Inflammatory macrophage (primary cell): ENCODE measurements at regions not wholly inside any gene's neighbourhood (a gene's known extent, or its start where the extent isn't known, plus 50 kb on each side); places are given as distances from the start of the nearest gene placed in this dataset.

ENCODE experiments used
- DNase-seq, 2 donors: peaks; one replicate each; pipeline ENCODE4 v3.0.0-alpha.2; 2020 to 2022

DNA sequence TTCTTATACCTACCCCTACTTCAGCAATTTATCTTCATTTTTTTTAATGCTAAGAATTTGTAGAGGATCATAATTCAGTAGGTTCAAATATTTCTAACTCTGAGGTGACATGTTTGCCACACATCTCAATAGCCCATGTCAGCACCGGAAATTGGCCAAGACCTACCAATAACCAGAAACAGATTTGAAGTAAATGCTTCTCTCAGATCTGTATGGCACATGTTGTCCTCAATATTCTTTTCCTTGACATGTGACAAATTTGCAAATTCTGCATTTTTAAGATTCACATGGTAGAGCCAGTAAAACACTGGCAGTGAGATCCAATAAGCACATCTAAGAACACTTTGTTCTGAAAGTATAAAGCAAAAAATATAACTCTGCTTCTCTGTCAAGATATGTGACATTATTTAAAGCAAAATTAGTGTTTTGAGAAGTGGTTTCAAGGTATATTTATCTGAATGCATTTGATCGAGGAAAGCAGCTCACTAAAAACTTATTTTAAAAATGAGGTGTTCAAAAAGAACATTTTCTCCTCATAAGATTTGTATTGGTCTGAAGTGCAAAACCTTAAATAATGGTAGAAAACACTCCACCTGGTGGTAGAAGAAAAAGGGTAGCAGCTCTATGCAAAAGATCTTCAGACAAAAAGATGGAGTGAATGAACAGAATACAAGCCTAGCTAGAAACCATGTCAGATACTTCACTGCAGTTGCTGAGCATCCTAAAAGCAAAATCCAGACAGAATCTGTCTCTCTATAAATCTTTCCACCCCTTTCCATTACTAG lies 513.8 kb upstream of the FAM241A start:
- no peak for DNase-seq

DNA sequence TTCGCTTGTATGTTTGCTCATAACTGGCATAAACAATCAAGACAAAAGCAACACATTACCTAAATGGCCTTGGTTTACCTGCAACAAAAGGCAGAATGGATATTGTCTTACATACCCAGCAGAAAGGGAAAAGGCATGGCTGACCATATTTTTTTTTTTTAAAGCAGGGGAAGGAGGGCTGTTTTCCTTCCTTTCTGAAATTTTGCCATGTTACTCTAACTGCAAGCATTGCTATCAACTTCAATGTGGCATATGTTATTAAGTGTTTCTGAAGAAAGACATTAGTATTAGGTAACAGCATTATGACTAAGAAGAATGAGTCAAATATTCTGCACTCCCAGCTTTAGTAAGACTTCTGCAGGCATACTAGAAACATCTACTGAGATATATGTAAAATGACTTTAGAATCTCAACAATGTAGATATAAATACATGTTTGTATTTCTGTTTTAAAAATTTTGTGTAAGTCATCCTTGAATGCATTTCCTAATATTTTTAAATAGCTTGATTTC lies 512.6 kb upstream of the FAM241A start:
- peak; percentile 0 to 17 for DNase-seq

DNA sequence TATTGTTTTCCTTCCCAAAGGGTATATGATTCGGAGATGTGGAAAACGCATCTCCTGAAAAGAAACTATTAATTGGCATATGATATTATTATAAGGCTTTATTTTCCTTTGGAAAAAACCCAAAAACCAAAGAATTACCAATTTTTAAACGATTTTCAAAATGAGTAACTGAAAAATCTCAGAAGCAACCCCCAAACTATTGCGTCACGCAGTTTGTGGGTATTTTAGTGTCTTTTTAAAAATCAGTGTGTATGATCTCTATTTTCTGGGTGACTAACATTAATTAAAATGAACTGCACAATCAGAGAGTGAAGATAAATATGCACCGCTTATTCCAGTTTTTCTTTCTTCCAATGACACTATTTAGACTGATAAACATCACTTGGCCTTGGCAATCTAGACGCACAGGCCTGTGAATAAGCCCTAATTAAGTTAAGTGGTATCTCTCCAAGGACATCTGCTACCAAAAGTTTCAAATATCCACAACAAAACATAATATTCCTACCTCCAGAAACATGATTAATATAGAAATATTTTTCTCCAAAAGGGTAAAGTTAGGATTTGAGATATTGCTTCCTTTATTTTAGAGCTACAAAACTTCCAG lies 511.5 kb upstream of the FAM241A start:
- no peak for DNase-seq

DNA sequence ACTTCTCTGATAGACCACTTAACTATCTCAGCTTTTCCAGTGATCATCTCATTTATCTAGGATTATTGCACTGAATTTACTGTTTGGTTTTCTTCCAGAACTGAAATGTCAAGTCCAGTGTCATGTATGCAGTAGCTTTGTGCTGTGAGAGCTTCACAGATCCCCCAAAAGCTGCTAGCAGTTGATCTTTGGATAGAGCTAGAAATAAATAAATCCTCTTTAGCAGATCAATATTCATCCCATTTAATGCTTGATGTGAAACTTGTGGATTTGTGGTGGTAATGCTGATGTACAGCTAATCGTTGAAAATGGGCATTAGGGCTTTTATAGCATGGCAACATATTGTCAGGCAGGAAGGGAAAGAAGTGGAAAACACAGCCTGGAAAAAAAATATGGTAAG lies 509.6 kb upstream of the FAM241A start:
- DNase-seq, result no peak

DNA sequence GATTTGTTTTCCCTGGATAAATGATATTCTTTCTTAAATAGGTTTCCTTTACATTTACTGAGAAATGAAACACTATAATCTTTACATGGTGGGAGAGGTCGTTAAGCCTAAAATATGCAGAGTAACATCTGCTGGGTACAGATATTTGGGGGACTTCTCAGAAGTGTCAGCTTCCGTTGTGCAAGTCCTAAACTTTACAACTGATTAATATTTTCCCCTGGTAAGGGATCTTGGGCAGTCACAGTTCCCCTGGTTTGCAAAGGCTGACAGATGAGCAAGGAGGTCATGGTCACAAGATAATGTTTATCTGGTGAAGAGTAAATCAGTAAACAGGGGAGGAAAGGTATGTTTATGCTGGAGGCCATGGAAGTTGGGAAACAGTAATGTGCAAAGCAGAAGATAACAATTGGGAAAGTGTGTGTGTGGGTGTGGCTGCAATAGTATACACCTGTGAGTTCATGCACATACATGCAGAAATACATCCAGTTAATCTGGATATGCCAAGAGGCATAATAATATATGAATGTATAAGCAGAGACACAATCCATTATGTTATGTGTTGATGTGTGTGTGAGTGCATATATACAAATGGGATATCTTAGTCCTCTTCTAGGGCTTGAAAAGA lies 508.2 kb upstream of the FAM241A start:
- no peak for DNase-seq

DNA sequence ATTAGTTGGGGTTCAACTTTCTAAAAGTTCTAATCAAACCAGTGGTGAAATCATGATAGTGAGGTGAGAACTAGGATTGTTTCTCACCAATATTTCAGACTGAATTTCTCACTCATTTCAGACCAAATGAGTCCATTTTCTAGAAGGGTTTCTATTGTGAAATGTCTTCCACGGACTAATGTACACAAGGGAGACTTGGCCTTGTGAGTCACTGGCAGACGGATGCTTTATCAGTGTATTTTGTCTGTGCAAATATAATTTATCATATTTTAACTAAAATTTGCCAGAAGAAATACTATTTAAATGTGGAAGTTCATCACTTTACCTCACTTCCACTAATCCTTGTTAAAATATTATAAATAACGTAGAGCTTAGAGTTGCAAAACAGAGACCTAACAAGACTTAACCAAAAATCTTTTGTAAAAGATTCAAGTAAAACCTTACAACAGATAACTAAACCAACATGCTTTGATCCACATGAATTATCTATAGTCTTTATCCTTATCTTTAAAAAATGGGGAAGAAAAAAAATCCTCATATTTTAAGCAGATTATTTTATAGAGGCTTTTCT lies 506.0 kb upstream of the FAM241A start:
- no peak for DNase-seq

DNA sequence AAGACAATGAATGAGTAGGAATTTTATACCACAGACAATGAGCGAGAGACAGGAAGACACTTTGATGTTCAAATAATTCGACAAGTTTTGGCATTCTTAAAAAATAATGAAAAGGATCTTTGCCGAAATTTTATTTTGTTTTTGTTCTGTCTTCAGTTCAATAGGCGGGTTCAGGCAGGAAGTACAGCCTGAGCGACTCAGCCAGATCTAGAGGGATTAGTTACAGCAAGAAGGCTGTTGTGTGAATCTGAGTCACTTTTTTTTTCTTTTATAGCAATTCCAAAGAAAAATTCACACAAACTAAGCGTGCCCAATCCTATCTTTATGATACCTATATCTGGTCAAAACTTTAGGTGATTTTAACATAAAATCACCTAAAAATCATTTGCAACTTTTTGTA lies 505.4 kb upstream of the FAM241A start:
- no peak for DNase-seq

DNA sequence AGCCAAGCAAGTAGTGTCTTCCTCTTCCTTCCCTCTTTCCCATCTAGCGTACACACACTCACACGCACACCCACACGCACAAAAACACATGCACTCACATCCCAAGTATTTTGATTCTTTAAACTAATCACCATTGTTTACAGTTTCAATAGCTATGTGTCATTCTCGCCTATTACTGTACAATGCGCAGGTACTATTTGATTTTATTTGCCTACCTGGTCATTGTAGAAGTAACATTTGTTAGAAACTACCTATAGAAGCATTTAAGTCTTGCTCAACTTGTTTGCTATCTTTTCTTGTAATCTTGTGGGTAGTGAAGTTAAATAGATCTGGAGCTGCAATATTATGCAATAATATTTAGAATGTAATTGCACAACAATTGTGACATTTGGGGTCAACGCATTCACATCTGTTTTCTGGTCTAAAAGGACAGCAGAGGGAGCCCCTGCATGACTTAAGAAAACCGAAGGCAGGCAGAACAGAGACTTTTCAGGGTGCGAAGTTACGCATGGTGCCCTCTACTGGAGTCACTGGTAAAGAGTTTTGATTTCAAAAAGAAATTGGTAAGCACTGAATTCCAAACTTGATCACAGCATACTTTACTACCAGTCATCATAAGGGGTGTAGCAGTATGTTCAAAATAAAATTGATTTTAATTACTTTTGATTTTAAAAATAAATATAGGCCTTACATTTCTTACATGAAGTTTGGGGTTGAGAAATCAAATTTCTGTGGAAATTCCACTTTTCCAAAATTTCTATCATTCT lies 503.3 kb upstream of the FAM241A start:
- DNase-seq, result peak; percentile 76 to 81

DNA sequence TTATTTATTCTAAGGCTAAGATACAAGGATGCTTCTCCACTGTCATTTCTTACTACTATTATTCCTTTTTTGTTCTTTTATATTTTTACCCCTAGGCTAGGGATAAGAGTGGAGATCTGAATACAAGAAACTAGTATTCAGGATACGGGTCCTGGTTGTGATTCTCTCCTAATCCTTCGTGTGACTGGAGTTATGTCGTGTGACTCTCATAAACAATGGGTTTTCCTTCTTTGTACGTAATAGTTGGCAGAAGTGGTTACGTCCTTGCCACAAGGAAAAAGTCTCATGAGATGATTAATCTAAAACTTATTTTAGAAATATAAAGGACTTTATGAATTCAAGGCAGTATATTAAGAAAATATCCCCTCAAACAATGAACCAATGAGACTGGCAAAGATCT lies 497.2 kb upstream of the FAM241A start:
- no peak for DNase-seq

DNA sequence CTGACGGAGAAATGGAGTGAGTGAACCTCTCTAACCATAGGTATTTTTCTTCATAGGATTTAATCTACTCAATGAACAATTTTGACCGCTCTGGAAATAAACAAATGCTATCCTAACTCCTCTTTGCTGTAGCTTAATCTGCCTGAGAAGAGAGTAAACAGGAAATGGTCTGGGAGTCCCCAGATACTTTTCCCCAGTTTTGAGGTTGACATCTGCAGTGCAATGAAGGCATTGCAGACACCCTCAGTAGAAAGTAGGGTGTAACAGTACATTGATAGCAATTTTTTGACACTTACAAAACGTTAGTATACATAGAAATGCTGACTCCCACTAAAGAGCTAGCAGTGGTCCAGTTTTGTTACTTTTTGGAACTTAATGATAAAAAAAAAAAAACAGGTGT lies 495.9 kb upstream of the FAM241A start:
- DNase-seq, result no peak

DNA sequence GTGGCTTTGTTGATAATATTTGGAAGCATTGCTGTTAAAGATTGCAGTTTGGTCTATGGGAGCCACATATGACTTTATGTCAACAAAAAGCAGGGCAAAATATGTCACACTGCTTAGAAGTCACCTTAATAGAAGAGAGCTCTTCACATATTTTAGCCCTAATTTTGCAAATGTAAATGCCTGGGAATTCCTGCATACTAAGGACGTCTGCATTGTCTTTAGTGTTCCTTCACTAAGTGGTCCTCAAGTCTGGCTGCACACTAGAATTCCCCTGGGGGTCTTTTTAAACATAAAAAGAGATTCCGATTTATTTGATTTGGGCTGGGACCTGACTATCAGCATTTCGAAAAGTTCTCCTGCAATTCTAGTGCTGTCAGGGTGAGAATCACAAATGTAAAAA lies 495.1 kb upstream of the FAM241A start:
- no peak for DNase-seq

DNA sequence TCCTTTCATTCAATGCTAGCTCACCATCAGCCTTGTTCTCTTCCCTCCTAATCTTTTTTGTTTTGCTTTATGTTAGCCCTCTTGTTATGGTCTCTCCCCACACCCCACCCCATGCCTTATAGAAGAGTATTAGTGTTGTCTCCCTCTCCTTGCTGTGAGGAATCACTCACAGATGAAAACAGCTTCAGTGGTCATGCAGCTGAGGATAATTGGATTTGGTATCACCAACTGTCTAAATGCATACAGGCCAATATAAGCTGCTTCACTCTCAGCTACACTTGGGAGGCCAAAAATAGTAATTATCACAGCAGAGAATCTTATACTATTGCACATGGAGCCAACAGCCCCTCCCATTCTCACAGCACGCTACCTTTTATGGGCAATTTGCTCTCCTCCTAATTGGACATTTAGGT lies 494.6 kb upstream of the FAM241A start:
- no peak for DNase-seq

DNA sequence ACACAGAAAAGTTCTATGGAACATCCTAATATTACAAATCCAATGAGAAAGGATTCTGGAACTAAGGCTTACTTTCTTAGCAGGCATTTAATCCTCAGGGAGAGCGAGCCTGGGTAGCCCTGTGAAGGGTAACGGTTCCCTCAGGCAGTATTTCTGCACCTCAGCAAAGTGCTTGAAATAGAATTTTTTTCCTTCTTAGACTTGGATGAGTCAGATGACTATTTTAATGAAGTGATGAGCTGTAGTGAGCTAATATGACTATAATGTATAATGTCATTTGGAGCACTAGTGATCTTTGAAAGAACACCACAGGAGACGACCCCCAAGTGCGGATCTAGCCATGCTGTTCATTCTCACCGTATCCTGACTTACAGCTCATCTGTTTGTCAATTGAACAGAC lies 493.0 kb upstream of the FAM241A start:
- DNase-seq, result no peak

DNA sequence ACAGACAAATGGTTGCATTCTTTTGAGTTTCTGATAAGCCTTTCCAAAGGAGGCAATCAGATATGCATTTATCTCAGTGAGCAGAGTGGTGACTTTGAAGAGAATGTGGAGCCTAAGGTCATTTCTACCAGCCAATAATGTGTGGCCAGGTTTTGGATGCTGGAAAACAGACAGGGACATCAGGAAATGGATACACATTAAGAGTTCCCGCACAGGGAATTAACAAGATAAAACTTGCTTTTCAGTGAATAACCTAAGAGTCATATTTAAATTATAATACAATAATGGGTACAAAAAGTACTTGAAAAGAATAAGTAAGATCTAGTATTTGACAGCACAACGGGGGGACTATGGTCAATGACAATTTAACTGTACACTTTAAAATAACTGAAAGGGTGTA lies 492.3 kb upstream of the FAM241A start:
- DNase-seq, result no peak

DNA sequence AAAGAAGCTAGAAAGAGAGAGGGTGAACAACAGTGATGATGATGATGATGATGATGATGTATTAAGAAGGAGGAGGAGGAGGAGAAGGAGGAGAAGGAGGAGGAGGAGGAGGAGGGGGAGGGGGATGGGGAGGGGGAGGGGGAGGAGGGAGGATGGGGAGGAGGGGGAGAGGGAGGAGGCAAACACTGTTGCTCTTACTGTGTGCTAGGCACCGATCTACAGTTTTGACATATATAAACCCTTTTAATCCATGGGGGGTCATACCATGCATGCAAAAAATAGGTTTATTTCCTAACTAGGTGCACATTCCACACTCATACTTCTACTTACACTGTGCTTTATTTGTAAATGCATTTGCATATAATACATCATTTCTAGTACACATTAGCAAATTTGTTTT lies 482.8 kb upstream of the FAM241A start:
- DNase-seq, result no peak

DNA sequence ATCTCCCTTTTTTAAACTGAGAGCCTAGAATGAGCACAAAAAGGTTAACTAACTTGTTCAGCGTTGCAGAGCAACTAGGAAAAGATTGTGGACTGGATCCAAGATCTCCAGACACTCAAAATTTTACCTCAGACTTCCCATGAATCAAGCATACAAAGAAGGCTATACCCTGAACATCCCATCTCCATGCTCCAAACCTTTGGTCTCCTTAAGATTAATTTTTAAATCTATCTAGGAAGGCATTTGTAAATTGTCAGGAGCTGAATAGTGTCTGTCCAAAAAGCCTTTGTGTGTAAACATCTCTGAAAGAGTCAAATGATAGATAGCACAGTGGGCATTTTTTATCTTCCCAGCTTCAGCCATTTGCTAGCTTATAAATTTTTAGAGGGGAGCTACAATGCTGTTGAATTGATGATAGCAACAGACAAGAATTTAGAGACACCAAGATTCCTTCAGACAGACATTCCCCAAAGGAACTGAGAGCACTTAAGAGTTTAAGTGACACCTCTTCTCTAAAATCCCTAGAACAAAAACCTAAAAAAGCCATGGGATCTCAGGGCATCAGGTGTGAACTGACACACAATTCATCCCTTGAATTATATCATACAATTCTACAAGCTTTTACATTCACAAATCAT lies 480.8 kb upstream of the FAM241A start:
- no peak for DNase-seq

DNA sequence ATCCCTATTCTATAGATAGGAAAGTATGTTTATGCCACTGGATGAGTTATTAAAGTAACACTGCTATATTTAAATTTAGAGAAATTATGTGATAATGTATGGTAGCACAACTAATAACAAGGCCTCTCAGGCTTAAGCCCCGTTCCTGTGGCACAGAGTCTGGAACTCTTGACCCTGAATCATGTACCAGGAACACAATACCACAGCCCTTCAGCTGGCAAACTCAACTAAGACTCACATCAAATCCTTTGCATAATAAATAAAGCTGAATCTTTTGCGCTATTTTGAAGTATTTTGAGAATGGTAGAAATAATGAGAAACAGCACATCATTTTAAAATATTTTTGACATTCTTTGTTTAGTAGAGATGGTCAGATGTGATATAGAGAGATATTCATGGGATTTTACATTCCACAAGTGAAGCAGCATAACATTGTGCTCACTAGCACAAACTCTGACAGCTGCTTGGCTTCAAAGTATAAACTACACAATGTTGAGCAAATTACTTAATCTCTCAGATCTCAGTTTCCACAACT lies 478.4 kb upstream of the FAM241A start:
- no peak for DNase-seq

DNA sequence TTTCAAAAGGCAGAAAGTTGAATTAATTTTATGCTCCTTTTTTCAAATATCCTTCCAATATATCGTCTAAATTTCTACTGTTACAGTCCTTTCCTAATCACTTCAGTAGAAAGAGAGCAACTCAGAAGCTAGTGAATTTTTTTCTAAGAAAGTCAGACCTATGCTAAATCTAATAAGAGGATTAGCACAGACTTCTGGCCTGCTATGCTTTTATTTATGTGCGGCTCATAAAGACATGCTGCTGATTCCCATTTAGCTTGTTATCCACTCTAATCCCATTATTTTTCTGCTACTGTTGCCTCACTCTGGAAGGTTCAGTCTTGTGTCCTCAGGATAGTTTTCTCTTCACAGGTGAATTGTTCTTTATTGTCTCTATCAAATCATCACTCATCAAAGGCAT lies 473.5 kb upstream of the FAM241A start:
- DNase-seq, result no peak

DNA sequence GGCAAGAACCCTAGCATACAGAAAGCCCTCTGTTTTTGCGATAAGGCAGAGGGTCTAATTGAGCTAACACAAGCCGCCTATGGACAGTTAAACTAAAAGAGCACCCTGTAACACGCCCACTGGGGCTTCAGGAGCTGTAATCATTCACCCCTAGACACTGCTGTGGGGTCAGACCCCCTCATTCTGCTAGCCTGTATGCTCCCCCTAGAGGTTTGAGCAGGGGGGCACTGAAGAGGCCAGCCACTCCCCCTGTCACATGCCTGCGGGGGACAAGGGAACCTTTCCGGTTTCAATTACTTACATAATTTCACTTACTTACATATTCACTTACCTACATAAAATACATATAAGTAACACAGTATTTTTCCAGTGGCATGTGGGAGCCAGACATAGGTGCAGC lies 469.5 kb upstream of the FAM241A start:
- no peak for DNase-seq

DNA sequence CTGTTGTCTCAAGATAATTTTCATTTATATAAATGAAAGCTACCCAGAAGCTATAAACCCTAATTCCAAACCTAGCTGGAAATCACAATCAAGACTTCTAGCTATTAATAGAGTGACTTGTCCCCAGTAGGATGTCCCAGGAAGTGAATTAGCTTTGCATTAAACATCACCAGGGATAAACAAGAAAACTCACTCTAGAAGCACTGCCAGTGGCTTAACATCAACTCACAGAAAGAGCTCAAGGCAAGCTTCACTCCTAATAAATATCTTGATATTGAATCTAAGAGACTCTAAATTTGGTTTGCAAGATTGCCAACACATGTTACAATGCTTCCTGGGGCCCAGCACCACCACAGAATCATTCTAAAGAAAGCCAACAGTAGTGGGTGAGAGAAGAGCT lies 468.7 kb upstream of the FAM241A start:
- no peak for DNase-seq

DNA sequence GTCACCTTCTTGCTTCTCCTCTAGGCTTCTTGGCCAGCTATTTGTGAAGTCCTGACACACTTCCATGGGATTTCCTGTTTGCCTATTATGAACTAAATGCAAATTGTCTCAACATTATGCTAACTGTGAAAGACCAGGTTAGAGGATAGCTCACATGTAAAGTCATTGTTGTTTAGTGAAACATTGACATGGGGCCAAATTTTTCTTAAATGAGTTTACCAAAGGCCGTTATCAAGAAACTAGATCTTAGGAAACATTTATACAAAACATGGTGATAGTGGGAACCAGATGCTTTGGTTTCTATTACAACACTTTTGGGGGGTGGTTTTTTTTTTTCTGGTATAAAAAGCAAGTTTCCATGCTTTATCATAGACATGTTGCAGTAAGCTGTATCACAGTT lies 466.8 kb upstream of the FAM241A start:
- no peak for DNase-seq

DNA sequence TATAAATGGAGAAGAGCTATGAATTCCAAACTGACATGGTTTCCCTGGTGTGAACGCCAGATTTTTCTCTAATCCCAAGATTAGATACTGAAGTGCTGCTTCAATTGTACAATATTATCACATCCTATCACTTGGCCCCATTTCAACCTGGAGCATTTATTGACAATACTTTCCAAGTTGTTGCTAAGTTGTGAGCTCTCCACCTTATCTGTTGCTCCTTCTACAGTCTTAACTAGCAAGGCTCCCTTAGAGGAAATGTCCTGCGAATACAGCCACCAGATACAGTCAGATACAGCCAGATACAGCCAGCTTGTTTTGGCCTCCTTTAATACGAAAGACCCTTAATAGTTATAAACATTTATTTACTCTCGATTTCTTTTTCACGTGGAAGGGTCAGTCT lies 466.3 kb upstream of the FAM241A start:
- DNase-seq, result no peak
